Stimulated activated naive CD8-positive, alpha-beta T cell treated with anti-CD3 and anti-CD28 coated beads, Interleukin-15, amount 100 ng/mL, for 72 hours (primary cell): ENCODE measurements at regions not wholly inside any gene's neighbourhood (a gene's known extent, or its start where the extent isn't known, plus 50 kb on each side); places are given as distances from the start of the nearest gene placed in this dataset.
"Not testable (repeated sequence)": the region's sequence is repeated elsewhere in the genome, so short reads cannot be mapped to it uniquely, and the experiment has no call there.

ENCODE experiments used
- ATAC-seq: fragments of 150-1000 bp; cut with Tn5 transposase; 2 replicates; pipeline ENCODE4 v1.10.0; 2021; ENCODE audit warnings: mild to moderate bottlenecking, moderate library complexity
- DNase-seq, 2 donors: peaks; one replicate each; pipeline ENCODE4 v3.0.0; 2021 to 2022
- H3K27ac Mint-ChIP-seq, 2 donors: one replicate each; pipeline ENCODE4 v1.8.0; 2022; ENCODE audit warnings: mild to moderate bottlenecking in 2 of 2, mixed read lengths in 2 of 2, moderate library complexity in 2 of 2
- H3K27me3 Mint-ChIP-seq: one replicate; pipeline ENCODE4 v1.8.0; 2022; ENCODE audit warnings: mixed read lengths
- H3K4me1 Mint-ChIP-seq: one replicate; pipeline ENCODE4 v1.8.0; 2022; ENCODE audit warnings: mild to moderate bottlenecking, mixed read lengths
- H3K4me3 Mint-ChIP-seq, 2 donors: one replicate each; pipeline ENCODE4 v1.8.0; 2022; ENCODE audit warnings: mild to moderate bottlenecking in 2 of 2, mixed read lengths in 2 of 2, moderate library complexity in 1 of 2
- H3K9me3 Mint-ChIP-seq, 2 donors: one replicate each; pipeline ENCODE4 v1.8.0; 2022; ENCODE audit warnings: mixed read lengths in 2 of 2

- H3K27ac Mint-ChIP-seq: no peak overlapping the region
- ATAC-seq (no peak), DNase-seq (no peak)
- H3K27me3 Mint-ChIP-seq: peaks cover 7% of the 10 kb centered on the region
- no peaks in the 10 kb centered on the region for H3K9me3 Mint-ChIP-seq
- H3K4me3 Mint-ChIP-seq: no peak overlapping the region
- H3K4me1 Mint-ChIP-seq: no peaks in the 10 kb centered on the region
These were observed 160.2 kb upstream of the IL12B start for GRCh38 chr5:159490507-159490906.

- Mint-ChIP-seq H3K27ac (no peak overlapping the region), H3K4me3 (no peak overlapping the region), H3K9me3 (no peaks in the 10 kb centered on the region), H3K27me3 (peaks cover 7% of the 10 kb centered on the region), H3K4me1 (no peaks in the 10 kb centered on the region)
- no peak for DNase-seq
- ATAC-seq: no peak
These were observed 163.4 kb upstream of the IL12B start for GRCh38 chr5:159493696-159494095.

DNA sequence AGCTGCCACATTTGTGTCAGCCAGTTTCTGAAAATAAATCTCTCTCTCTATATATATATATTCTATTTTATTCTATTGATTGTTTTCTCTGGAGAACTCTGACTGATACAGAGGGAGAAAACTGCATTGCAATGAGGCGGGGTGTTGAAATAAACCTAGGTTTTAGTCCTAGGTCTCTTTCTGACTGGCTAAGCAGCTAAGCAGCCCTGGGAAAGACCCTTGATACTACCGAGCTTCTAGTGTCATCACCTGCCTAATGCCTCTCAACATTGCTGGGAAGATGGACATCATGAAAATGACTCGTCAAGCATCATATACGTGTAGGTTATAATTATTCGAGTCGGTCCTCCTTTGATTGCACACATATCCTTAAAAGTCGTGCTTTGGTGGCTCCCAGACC, 166.5 kb upstream of the IL12B start:
- Mint-ChIP-seq H3K9me3 (no peaks in the 10 kb centered on the region), H3K27me3 (peaks cover 7% of the 10 kb centered on the region), H3K27ac (no peak overlapping the region), H3K4me1 (no peaks in the 10 kb centered on the region), H3K4me3 (no peak overlapping the region)
- no peak for ATAC-seq
- DNase-seq: no peak

GRCh38 chr5:159497221-159497620, 166.9 kb upstream of the IL12B start:
- Mint-ChIP-seq H3K4me1 (no peaks in the 10 kb centered on the region), H3K27me3 (peaks cover 7% of the 10 kb centered on the region), H3K9me3 (no peaks in the 10 kb centered on the region), H3K27ac (no peak overlapping the region), H3K4me3 (no peak overlapping the region)
- ATAC-seq (no peak), DNase-seq (no peak)

GRCh38 chr5:159498630-159499029, 168.3 kb upstream of the IL12B start:
- ATAC-seq (no peak), DNase-seq (no peak)
- Mint-ChIP-seq H3K4me3 (no peak overlapping the region), H3K9me3 (no peaks in the 10 kb centered on the region), H3K4me1 (no peaks in the 10 kb centered on the region), H3K27ac (no peak overlapping the region), H3K27me3 (peaks cover 7% of the 10 kb centered on the region)

- not testable (repeated sequence) for H3K4me1 Mint-ChIP-seq, H3K9me3 Mint-ChIP-seq, DNase-seq, ATAC-seq, H3K4me3 Mint-ChIP-seq, H3K27ac Mint-ChIP-seq
- peaks cover 17% of the 10 kb centered on the region for H3K27me3 Mint-ChIP-seq
These were observed 171.8 kb upstream of the IL12B start for GRCh38 chr5:159502116-159502515.

DNA sequence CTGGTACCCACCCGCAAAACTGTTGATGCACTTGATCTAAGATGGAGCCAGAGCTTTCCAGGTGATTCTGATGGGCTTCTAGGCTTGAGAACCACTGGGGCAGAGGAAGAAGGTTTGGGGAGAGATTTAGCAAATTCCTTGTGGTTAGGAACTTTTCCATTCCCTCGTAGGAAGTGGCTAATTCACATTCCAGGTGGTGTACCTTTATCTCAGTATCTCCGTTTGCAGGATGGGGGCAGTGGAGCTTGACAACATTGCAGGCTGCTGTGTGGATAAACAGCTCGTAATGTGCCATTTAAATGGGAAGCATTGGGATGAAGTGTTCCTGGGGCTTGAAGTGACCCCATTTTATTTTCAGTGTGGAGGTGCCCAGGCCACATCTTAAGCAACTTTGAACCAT, 172.9 kb upstream of the IL12B start:
- Mint-ChIP-seq H3K27me3 (peaks cover 25% of the 10 kb centered on the region), H3K9me3 (no peaks in the 10 kb centered on the region), H3K4me3 (no peak overlapping the region), H3K27ac (no peak overlapping the region), H3K4me1 (no peaks in the 10 kb centered on the region)
- no peak for DNase-seq
- ATAC-seq: no peak

GRCh38 chr5:159504106-159504856, 174.0 kb upstream of the IL12B start:
- H3K4me1 Mint-ChIP-seq: no peaks in the 10 kb centered on the region
- peaks cover 33% of the 10 kb centered on the region for H3K27me3 Mint-ChIP-seq
- DNase-seq (no peak), ATAC-seq (no peak)
- H3K27ac Mint-ChIP-seq: no peak overlapping the region
- H3K4me3 Mint-ChIP-seq: no peak overlapping the region
- no peaks in the 10 kb centered on the region for H3K9me3 Mint-ChIP-seq

GRCh38 chr5:159504857-159505304, 174.6 kb upstream of the IL12B start:
- Mint-ChIP-seq H3K4me3 (no peak overlapping the region), H3K4me1 (no peaks in the 10 kb centered on the region), H3K9me3 (no peaks in the 10 kb centered on the region), H3K27me3 (peaks cover 33% of the 10 kb centered on the region), H3K27ac (no peak overlapping the region)
- DNase-seq: no peak
- ATAC-seq: no peak

GRCh38 chr5:159507055-159507454, 176.8 kb upstream of the IL12B start:
- Mint-ChIP-seq H3K9me3 (no peaks in the 10 kb centered on the region), H3K4me1 (no peaks in the 10 kb centered on the region), H3K27ac (no peak overlapping the region), H3K27me3 (peaks cover 42% of the 10 kb centered on the region), H3K4me3 (no peak overlapping the region)
- DNase-seq (no peak), ATAC-seq (no peak)

- no peaks in the 10 kb centered on the region for H3K9me3 Mint-ChIP-seq
- H3K4me3 Mint-ChIP-seq: no peak overlapping the region
- H3K27me3 Mint-ChIP-seq: peaks cover 48% of the 10 kb centered on the region
- no peak for DNase-seq
- no peak for ATAC-seq
- no peaks in the 10 kb centered on the region for H3K4me1 Mint-ChIP-seq
- no peak overlapping the region for H3K27ac Mint-ChIP-seq
These were observed 177.4 kb upstream of the IL12B start for GRCh38 chr5:159507661-159508060.

DNA sequence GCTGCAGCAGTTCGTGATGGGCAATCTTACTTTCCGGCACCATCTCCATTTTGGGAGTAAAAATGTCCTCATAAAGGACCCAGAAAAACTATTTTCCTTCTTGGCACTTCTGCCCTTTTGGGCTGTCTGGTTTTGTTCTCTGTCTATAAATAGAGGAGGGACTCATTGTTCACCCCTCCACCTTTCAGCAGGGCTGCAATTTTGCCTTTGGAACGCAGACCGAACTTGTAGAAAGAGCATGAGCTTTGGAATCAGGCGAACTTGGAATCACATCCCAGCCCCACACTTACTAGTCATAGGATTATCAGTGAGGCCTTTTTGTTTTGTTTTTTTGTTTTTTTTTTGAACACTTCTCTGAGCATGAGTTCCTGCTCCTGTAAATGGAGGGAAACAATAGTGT, 178.1 kb upstream of the IL12B start:
- no peaks in the 10 kb centered on the region for H3K4me1 Mint-ChIP-seq

GRCh38 chr5:159509002-159509660, 178.8 kb upstream of the IL12B start:
- no peaks in the 10 kb centered on the region for H3K9me3 Mint-ChIP-seq
- peak overlapping the region in 1 of 2 donors; percentile 10 for H3K27ac Mint-ChIP-seq
- peaks cover 56% of the 10 kb centered on the region for H3K27me3 Mint-ChIP-seq
- ATAC-seq (no peak), DNase-seq (no peak)
- no peaks in the 10 kb centered on the region for H3K4me1 Mint-ChIP-seq
- H3K4me3 Mint-ChIP-seq: no peak overlapping the region

More for the DNA sequence above, 178.1 kb upstream of the IL12B start:
- Mint-ChIP-seq H3K27ac (no peak overlapping the region), H3K9me3 (no peaks in the 10 kb centered on the region), H3K4me3 (no peak overlapping the region), H3K27me3 (peaks cover 52% of the 10 kb centered on the region)
- ATAC-seq (no peak), DNase-seq (no peak)

- Mint-ChIP-seq H3K9me3 (no peaks in the 10 kb centered on the region), H3K27me3 (peaks cover 54% of the 10 kb centered on the region), H3K4me3 (no peak overlapping the region), H3K27ac (no peak overlapping the region), H3K4me1 (peaks cover under 1% of the 10 kb centered on the region)
- DNase-seq (no peak), ATAC-seq (no peak)
These were observed 180.0 kb upstream of the IL12B start for GRCh38 chr5:159510282-159510681.

GRCh38 chr5:159511570-159511969, 181.3 kb upstream of the IL12B start:
- peaks cover 8% of the 10 kb centered on the region for H3K4me1 Mint-ChIP-seq
- no peaks in the 10 kb centered on the region for H3K9me3 Mint-ChIP-seq
- H3K27me3 Mint-ChIP-seq: peaks cover 54% of the 10 kb centered on the region

GRCh38 chr5:159512064-159512463, 181.8 kb upstream of the IL12B start:
- ATAC-seq (no peak), DNase-seq (no peak)
- Mint-ChIP-seq H3K4me1 (peaks cover 8% of the 10 kb centered on the region), H3K27me3 (peaks cover 49% of the 10 kb centered on the region), H3K27ac (no peak overlapping the region), H3K4me3 (no peak overlapping the region), H3K9me3 (no peaks in the 10 kb centered on the region)

More at GRCh38 chr5:159511570-159511969, 181.3 kb upstream of the IL12B start:
- Mint-ChIP-seq H3K27ac (no peak overlapping the region), H3K4me3 (no peak overlapping the region)
- ATAC-seq (no peak), DNase-seq (no peak)
